Right atrium auricular region (tissue), 2 donors: ENCODE measurements at regions not wholly inside any gene's neighbourhood (a gene's known extent, or its start where the extent isn't known, plus 50 kb on each side); places are given as distances from the start of the nearest gene placed in this dataset.

Experiments used
- DNase-seq: peaks from one replicate; pipeline ENCODE4 v3.0.0-alpha.2; 2019; ENCODE audit warnings: low spot score
- H3K27ac ChIP-seq, 2 donors: fragments of 200-600 bp; sonication (generic); 1 replicate in 1 of 2; 2 replicates in 1 of 2; pipeline ENCODE4 v1.5.1; 2016 to 2019
- H3K27me3 ChIP-seq, 2 donors: fragments of 200-600 bp; sonication (generic); one replicate each; pipeline versions ENCODE4 v1.5.1 to v1.6.0; 2017 to 2019
- H3K36me3 ChIP-seq: fragments of 200-600 bp; sonication (generic); one replicate; pipeline ENCODE4 v1.5.1; 2016
- H3K4me1 ChIP-seq, 2 donors: fragments of 200-600 bp; sonication (generic); one replicate each; pipeline versions ENCODE4 v1.5.1 to v1.6.0; 2017 to 2019
- H3K4me3 ChIP-seq, 2 donors: fragments of 200-600 bp; sonication (generic); 1 replicate in 1 of 2; 2 replicates in 1 of 2; pipeline ENCODE4 v1.5.1; 2017 to 2019; ENCODE audit warnings: mild to moderate bottlenecking in 1 of 2, moderate library complexity in 1 of 2
- H3K9me3 ChIP-seq, 2 donors: fragments of 200-600 bp; sonication (generic); one replicate each; pipeline ENCODE4 v1.5.1; 2019
- TF ChIP-seq, protein P1 (sequence below), 2 donors: fragments of 200-600 bp; sonication (generic); IDR thresholded peaks; one replicate each; pipeline ENCODE4 v1.5.1; 2019; ENCODE audit warnings: antibody characterized with exemption in 2 of 2

GRCh38 chr1:59013928-59014279 lies 230.1 kb upstream of the JUN start:
- H3K36me3 ChIP-seq, result no peaks in the 10 kb centered on the region
- TF ChIP-seq, protein P1, sequence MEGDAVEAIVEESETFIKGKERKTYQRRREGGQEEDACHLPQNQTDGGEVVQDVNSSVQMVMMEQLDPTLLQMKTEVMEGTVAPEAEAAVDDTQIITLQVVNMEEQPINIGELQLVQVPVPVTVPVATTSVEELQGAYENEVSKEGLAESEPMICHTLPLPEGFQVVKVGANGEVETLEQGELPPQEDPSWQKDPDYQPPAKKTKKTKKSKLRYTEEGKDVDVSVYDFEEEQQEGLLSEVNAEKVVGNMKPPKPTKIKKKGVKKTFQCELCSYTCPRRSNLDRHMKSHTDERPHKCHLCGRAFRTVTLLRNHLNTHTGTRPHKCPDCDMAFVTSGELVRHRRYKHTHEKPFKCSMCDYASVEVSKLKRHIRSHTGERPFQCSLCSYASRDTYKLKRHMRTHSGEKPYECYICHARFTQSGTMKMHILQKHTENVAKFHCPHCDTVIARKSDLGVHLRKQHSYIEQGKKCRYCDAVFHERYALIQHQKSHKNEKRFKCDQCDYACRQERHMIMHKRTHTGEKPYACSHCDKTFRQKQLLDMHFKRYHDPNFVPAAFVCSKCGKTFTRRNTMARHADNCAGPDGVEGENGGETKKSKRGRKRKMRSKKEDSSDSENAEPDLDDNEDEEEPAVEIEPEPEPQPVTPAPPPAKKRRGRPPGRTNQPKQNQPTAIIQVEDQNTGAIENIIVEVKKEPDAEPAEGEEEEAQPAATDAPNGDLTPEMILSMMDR (IDR thresholded peaks at IDR 0.05), result no peak
- H3K4me1 ChIP-seq, result peaks cover 0 to 25% of the 10 kb centered on the region in 2 donors
- no peak for DNase-seq
- peak overlapping the region; percentile 78 to 81 for H3K27ac ChIP-seq
- H3K9me3 ChIP-seq, result no peaks in the 10 kb centered on the region
- H3K27me3 ChIP-seq, result no peaks in the 10 kb centered on the region
- H3K4me3 ChIP-seq, result no peak overlapping the region

GRCh38 chr1:59014827-59015226 lies 231.0 kb upstream of the JUN start:
- no peaks in the 10 kb centered on the region for H3K36me3 ChIP-seq
- DNase-seq, result no peak
- H3K4me3 ChIP-seq, result no peak overlapping the region
- peaks cover 0 to 33% of the 10 kb centered on the region in 2 donors for H3K4me1 ChIP-seq
- H3K27me3 ChIP-seq, result no peaks in the 10 kb centered on the region
- H3K27ac ChIP-seq, result no peak overlapping the region
- no peaks in the 10 kb centered on the region for H3K9me3 ChIP-seq
- TF ChIP-seq, protein P1 (IDR thresholded peaks at IDR 0.05), result no peak

- Histone ChIP-seq H3K27me3 (no peaks in the 10 kb centered on the region), H3K9me3 (no peaks in the 10 kb centered on the region), H3K27ac (no peak overlapping the region), H3K36me3 (no peaks in the 10 kb centered on the region), H3K4me3 (no peak overlapping the region), H3K4me1 (peaks cover 0 to 42% of the 10 kb centered on the region in 2 donors)
- no peak for DNase-seq
- TF ChIP-seq, protein P1 (IDR thresholded peaks at IDR 0.05), result no peak
Observed at GRCh38 chr1:59015708-59016107, 231.9 kb upstream of the JUN start.

DNA sequence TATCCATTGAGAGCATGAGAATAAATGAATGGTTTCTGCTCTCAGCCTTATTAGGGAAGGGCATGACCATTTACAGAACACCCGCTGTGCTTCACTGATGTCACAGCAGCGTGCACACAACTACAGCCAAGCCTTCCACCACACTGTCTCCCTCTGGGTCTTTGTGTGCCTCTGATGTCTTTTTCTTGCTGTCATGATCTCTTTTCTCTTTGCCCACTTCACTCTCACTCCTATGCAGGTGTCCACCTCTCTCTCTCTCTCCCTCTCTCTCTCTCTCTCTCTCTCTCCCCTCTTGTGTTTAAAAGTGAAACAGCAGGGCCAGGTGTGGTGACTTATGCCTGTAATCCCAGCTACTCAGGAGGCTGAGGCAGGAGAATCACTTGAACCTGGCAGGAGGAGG lies 232.5 kb upstream of the JUN start:
- H3K27me3 ChIP-seq, result no peaks in the 10 kb centered on the region
- DNase-seq, result no peak
- H3K27ac ChIP-seq, result no peak overlapping the region
- no peak overlapping the region for H3K4me3 ChIP-seq
- TF ChIP-seq, protein P1 (IDR thresholded peaks at IDR 0.05), result no peak
- peaks cover 0 to 44% of the 10 kb centered on the region in 2 donors for H3K4me1 ChIP-seq
- H3K36me3 ChIP-seq, result no peaks in the 10 kb centered on the region
- no peaks in the 10 kb centered on the region for H3K9me3 ChIP-seq

DNA sequence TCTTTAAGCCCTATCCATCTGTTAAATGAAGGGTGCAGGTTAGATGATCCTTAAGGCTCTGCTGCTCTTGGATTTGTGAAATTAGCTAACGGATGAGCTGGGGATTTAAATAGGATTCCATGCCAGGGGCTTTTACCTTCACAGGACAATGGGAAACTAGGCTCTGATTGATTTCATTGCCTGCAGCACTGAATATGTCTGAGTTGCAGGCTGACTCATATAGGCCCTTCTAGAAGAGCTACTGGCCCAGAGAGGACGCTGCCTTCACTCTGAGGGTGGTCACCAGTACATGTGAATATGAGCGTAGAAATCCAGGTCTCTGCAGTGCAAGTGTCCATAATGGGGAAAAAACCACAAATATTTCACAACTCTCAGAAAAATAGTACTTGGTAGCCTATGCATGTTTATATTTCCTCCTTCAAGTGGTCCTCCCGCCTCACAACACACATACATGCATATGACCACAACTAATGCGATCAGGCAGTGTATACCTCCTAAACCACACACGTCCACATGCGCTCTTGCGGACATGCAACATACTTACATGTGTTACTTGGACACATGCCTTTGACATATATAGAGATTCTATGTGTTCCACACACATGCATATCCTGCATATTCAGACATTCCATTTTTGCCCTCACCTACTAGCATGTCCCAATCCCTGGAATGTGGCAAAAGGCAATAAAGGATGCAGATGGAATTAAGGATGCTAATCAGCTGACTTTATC lies 233.8 kb upstream of the JUN start:
- no peak for DNase-seq
- Histone ChIP-seq H3K36me3 (no peaks in the 10 kb centered on the region), H3K4me1 (peaks cover 0 to 44% of the 10 kb centered on the region in 2 donors), H3K4me3 (no peak overlapping the region), H3K27me3 (no peaks in the 10 kb centered on the region), H3K9me3 (no peaks in the 10 kb centered on the region), H3K27ac (no peak overlapping the region)
- TF ChIP-seq, protein P1 (IDR thresholded peaks at IDR 0.05), result no peak

DNA sequence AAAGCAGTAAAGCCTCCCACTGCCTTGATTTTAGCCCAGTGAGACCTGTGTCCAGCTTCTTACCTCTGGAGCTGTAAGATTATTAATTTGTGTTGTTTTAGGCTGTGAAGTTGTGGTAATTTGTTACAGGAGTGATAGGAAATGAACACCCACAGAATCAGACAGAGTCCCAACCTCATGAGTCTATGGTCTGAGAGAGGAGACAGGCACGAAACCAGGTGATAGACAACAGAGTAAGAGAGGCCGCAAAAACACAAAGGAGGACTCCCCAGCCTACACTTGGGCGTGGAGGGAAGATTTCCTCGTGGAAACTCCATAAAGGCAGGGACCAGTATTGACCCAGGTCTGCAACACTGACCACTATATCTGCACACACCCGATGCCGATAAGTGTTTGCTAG lies 234.6 kb upstream of the JUN start:
- peak overlapping the region; percentile 78 to 80 for H3K27ac ChIP-seq

More for the DNA sequence above, 234.6 kb upstream of the JUN start:
- Histone ChIP-seq H3K4me3 (no peak overlapping the region), H3K9me3 (no peaks in the 10 kb centered on the region), H3K27me3 (no peaks in the 10 kb centered on the region), H3K36me3 (no peaks in the 10 kb centered on the region), H3K4me1 (peaks cover 0 to 37% of the 10 kb centered on the region in 2 donors)
- no peak for DNase-seq
- TF ChIP-seq, protein P1 (IDR thresholded peaks at IDR 0.05), result no peak
